Activated gamma-delta T cell (primary cell): ENCODE measurements at regions not wholly inside any gene's neighbourhood (a gene's known extent, or its start where the extent isn't known, plus 50 kb on each side); places are given as distances from the start of the nearest gene placed in this dataset.

Source experiments
- DNase-seq: peaks from one replicate; lab custom pipeline; 2025; lab: John Stamatoyannopoulos, UW

GRCh38 chr17:83144421-83145357 lies 65.3 kb downstream of the METRNL start:
- DNase-seq = no peak

- no peak for DNase-seq
Measured at GRCh38 chr17:83145358-83145738, 65.9 kb downstream of the METRNL start.

- no peak for DNase-seq
Measured at GRCh38 chr17:83145831-83146230, 66.4 kb downstream of the METRNL start.

- no peak for DNase-seq
Measured at GRCh38 chr17:83146347-83146746, 66.9 kb downstream of the METRNL start.

GRCh38 chr17:83147280-83147679 lies 67.9 kb downstream of the METRNL start:
- no peak for DNase-seq

GRCh38 chr17:83148317-83149028 lies 69.1 kb downstream of the METRNL start:
- no peak for DNase-seq

- no peak for DNase-seq
Measured at GRCh38 chr17:83149029-83149725, 69.8 kb downstream of the METRNL start.

GRCh38 chr17:83149761-83150251 lies 70.4 kb downstream of the METRNL start:
- DNase-seq = no peak

GRCh38 chr17:83150369-83151055 lies 71.1 kb downstream of the METRNL start:
- DNase-seq = no peak

- no peak for DNase-seq
Measured at GRCh38 chr17:83151056-83151441, 71.6 kb downstream of the METRNL start.

GRCh38 chr17:83151442-83152226 lies 72.2 kb downstream of the METRNL start:
- no peak for DNase-seq

GRCh38 chr17:83152227-83152744 lies 72.9 kb downstream of the METRNL start:
- DNase-seq = no peak

- DNase-seq = no peak
Measured at GRCh38 chr17:83152745-83153611, 73.6 kb downstream of the METRNL start.

- no peak for DNase-seq
Measured at GRCh38 chr17:83153681-83154310, 74.4 kb downstream of the METRNL start.

- no peak for DNase-seq
Measured at GRCh38 chr17:83154311-83155127, 75.1 kb downstream of the METRNL start.

GRCh38 chr17:83155128-83156121 lies 76.0 kb downstream of the METRNL start:
- no peak for DNase-seq

GRCh38 chr17:83156408-83156807 lies 77.0 kb downstream of the METRNL start:
- no peak for DNase-seq
